ENCODE measurements at regions not wholly inside any gene's neighbourhood (a gene's known extent, or its start where the extent isn't known, plus 50 kb on each side); places are given as distances from the start of the nearest gene placed in this dataset.
A peak's percentile ranks its signal among the peaks of the same experiment; 100 is the strongest.

- DNase-seq (ENCODE audit: low spot score) = no peak
Measured at GRCh38 chr18:24627644-24628315, 167.3 kb downstream of the HRH4 start.

GRCh38 chr18:24628326-24628725 is 167.9 kb downstream of the HRH4 start:
- no peak for DNase-seq (ENCODE audit: low spot score)

GRCh38 chr18:24629921-24630320 is 169.5 kb downstream of the HRH4 start:
- no peak for DNase-seq (ENCODE audit: low spot score)

- no peak for DNase-seq (ENCODE audit: low spot score)
Measured at GRCh38 chr18:24630346-24630880, 170.0 kb downstream of the HRH4 start.

- DNase-seq (ENCODE audit: low spot score) = no peak
Measured at GRCh38 chr18:24631243-24632025, 171.0 kb downstream of the HRH4 start.

- no peak for DNase-seq (ENCODE audit: low spot score)
Measured at GRCh38 chr18:24632158-24632988, 171.9 kb downstream of the HRH4 start.

- DNase-seq (ENCODE audit: low spot score) = no peak
Measured at GRCh38 chr18:24633121-24633520, 172.7 kb downstream of the HRH4 start.

- DNase-seq (ENCODE audit: low spot score) = no peak
Measured at GRCh38 chr18:24649571-24649970, 189.1 kb downstream of the HRH4 start.

GRCh38 chr18:24651434-24651833 is 191.0 kb downstream of the HRH4 start:
- no peak for DNase-seq (ENCODE audit: low spot score)

- DNase-seq (ENCODE audit: low spot score) = no peak
Measured at GRCh38 chr18:24656050-24656449, 195.6 kb downstream of the HRH4 start.

GRCh38 chr18:24656551-24657443 is 196.4 kb downstream of the HRH4 start:
- DNase-seq (ENCODE audit: low spot score) = no peak

- DNase-seq (ENCODE audit: low spot score) = no peak
Measured at GRCh38 chr18:24657444-24657842, 197.0 kb downstream of the HRH4 start.

- DNase-seq (ENCODE audit: low spot score) = no peak
Measured at GRCh38 chr18:24658302-24658701, 197.9 kb downstream of the HRH4 start.

GRCh38 chr18:24659827-24660720 is 199.6 kb downstream of the HRH4 start:
- DNase-seq (ENCODE audit: low spot score) = peak; percentile 50

GRCh38 chr18:24660956-24661355 is 200.5 kb downstream of the HRH4 start:
- DNase-seq (ENCODE audit: low spot score) = no peak

- DNase-seq (ENCODE audit: low spot score) = no peak
Measured at GRCh38 chr18:24662412-24662821, 202.0 kb downstream of the HRH4 start.

GRCh38 chr18:24663026-24663425 is 202.6 kb downstream of the HRH4 start:
- no peak for DNase-seq (ENCODE audit: low spot score)

GRCh38 chr18:24669015-24669414 is 208.6 kb downstream of the HRH4 start:
- no peak for DNase-seq (ENCODE audit: low spot score)

GRCh38 chr18:24669502-24669901 is 209.1 kb downstream of the HRH4 start:
- DNase-seq (ENCODE audit: low spot score) = no peak
